Endodermal cell (in vitro differentiated cells): ENCODE measurements at regions not wholly inside any gene's neighbourhood (a gene's known extent, or its start where the extent isn't known, plus 50 kb on each side); places are given as distances from the start of the nearest gene placed in this dataset.

Experiments used
- DNase-seq: peaks from one replicate; pipeline ENCODE4 v3.0.0-alpha.2; 2017
- H3K27ac ChIP-seq: 2 replicates; pipeline ENCODE4 v1.5.1; 2013; ENCODE audit warnings: mild to moderate bottlenecking, low read depth, low read length, moderate library complexity
- H3K27me3 ChIP-seq: 2 replicates; pipeline ENCODE4 v1.6.1; 2013; ENCODE audit warnings: mild to moderate bottlenecking, low read length, moderate library complexity; ENCODE audit not compliant: insufficient read depth, control insufficient read depth, poor library complexity, severe bottlenecking
- H3K36me3 ChIP-seq: 2 replicates; pipeline ENCODE4 v1.7.0; 2013; ENCODE audit warnings: mild to moderate bottlenecking, low read length, moderate library complexity; ENCODE audit not compliant: control insufficient read depth, insufficient read depth
- H3K4me1 ChIP-seq: one replicate; pipeline ENCODE4 v1.7.0; 2013; ENCODE audit warnings: low read length; ENCODE audit not compliant: control insufficient read depth, insufficient read depth
- H3K4me3 ChIP-seq: 2 replicates; pipeline ENCODE4 v1.5.1; 2013; ENCODE audit warnings: mild to moderate bottlenecking, low read length, moderate library complexity
- H3K9ac ChIP-seq: 2 replicates; pipeline ENCODE4 v1.6.1; 2013; ENCODE audit warnings: mild to moderate bottlenecking, low read length, moderate library complexity; ENCODE audit not compliant: poor library complexity, severe bottlenecking; ENCODE audit errors: extremely low read depth
- H3K9me3 ChIP-seq: 2 replicates; pipeline ENCODE4 v1.6.1; 2013; ENCODE audit warnings: mild to moderate bottlenecking, low read length, moderate library complexity; ENCODE audit not compliant: control insufficient read depth
- H3K27ac Mint-ChIP-seq: 2 replicates; pipeline ENCODE4 v1.8.0; 2020; ENCODE audit warnings: mixed read lengths
- H3K27me3 Mint-ChIP-seq: 2 replicates; pipeline ENCODE4 v1.8.0; 2021; ENCODE audit warnings: mild to moderate bottlenecking, mixed read lengths; ENCODE audit not compliant: insufficient read depth
- H3K36me3 Mint-ChIP-seq: 2 replicates; pipeline ENCODE4 v1.8.0; 2020; ENCODE audit warnings: low read depth, mixed read lengths
- H3K4me1 Mint-ChIP-seq: 2 replicates; pipeline ENCODE4 v1.8.0; 2020; ENCODE audit warnings: mixed read lengths
- H3K4me3 Mint-ChIP-seq: 2 replicates; pipeline ENCODE4 v1.8.0; 2020; ENCODE audit warnings: mild to moderate bottlenecking, moderate library complexity, mixed read lengths
- H3K9me3 Mint-ChIP-seq: 2 replicates; pipeline ENCODE4 v1.8.0; 2020; ENCODE audit warnings: mild to moderate bottlenecking, mixed read lengths
- CTCF ChIP-seq: fragments of 200-600 bp; sonication (generic); conservative IDR thresholded peaks from 2 replicates; pipeline ENCODE4 v1.5.0; 2021; ENCODE audit warnings: antibody characterized with exemption, mild to moderate bottlenecking
- whole genome bisulfite sequencing, 2 experiments: methylation state at CpG; one replicate each; pipeline versions ENCODE4 v1.1.5 to v1.1.7; 2013; ENCODE audit warnings: missing lambda C conversion rate in 2 of 2, mixed read lengths in 1 of 2; ENCODE audit not compliant: insufficient coverage in 1 of 2, insufficient read length in 1 of 2; 5-methylcytosine and 5-hydroxymethylcytosine counted together

GRCh38 chr22:44394246-44395117, 81.7 kb upstream of the SHISAL1 start:
- Mint-ChIP-seq H3K9me3 (no peaks in the 10 kb centered on the region), H3K27me3 (no peaks in the 10 kb centered on the region), H3K36me3 (no peaks in the 10 kb centered on the region), H3K4me3 (no peak overlapping the region), H3K27ac (no peak overlapping the region), H3K4me1 (peaks cover 3% of the 10 kb centered on the region)
- no peaks in the 10 kb centered on the region for H3K9me3 ChIP-seq
- no peaks in the 10 kb centered on the region for H3K36me3 ChIP-seq
- no peak for TF ChIP-seq CTCF
- H3K27me3 ChIP-seq = no peaks in the 10 kb centered on the region
- 92 to 94% methylated on average over 22 of the region's 22 CpGs for WGBS, 2 experiments
- DNase-seq = peak; percentile 31
- no peaks in the 10 kb centered on the region for H3K4me1 ChIP-seq
- H3K4me3 ChIP-seq = no peak overlapping the region
- H3K9ac ChIP-seq = no peak overlapping the region
- no peak overlapping the region for H3K27ac ChIP-seq

- Mint-ChIP-seq H3K27me3 (no peaks in the 10 kb centered on the region), H3K4me3 (no peak overlapping the region), H3K36me3 (no peaks in the 10 kb centered on the region), H3K4me1 (peaks cover 3% of the 10 kb centered on the region), H3K9me3 (no peaks in the 10 kb centered on the region), H3K27ac (no peak overlapping the region)
- H3K36me3 ChIP-seq = no peaks in the 10 kb centered on the region
- no peak overlapping the region for H3K4me3 ChIP-seq
- H3K9ac ChIP-seq = no peak overlapping the region
- 48 to 69% methylated on average over 5 to 8 of the region's 8 CpGs for WGBS, 2 experiments
- no peaks in the 10 kb centered on the region for H3K4me1 ChIP-seq
- TF ChIP-seq CTCF = no peak
- H3K9me3 ChIP-seq = no peaks in the 10 kb centered on the region
- H3K27ac ChIP-seq = no peak overlapping the region
- DNase-seq = peak; percentile 40
- H3K27me3 ChIP-seq = no peaks in the 10 kb centered on the region
These were observed 80.3 kb upstream of the SHISAL1 start for GRCh38 chr22:44393066-44393465.

- no peaks in the 10 kb centered on the region for H3K36me3 ChIP-seq
- H3K4me1 ChIP-seq = no peaks in the 10 kb centered on the region
- no peaks in the 10 kb centered on the region for H3K36me3 Mint-ChIP-seq
- no peaks in the 10 kb centered on the region for H3K9me3 ChIP-seq
- no peak overlapping the region for H3K27ac Mint-ChIP-seq
- peak; percentile 45 for DNase-seq
- H3K9ac ChIP-seq = no peak overlapping the region
- H3K4me1 Mint-ChIP-seq = peaks cover 3% of the 10 kb centered on the region
- no peak for TF ChIP-seq CTCF
- no peak overlapping the region for H3K27ac ChIP-seq
- no peaks in the 10 kb centered on the region for H3K27me3 Mint-ChIP-seq
- H3K4me3 Mint-ChIP-seq = no peak overlapping the region
- H3K9me3 Mint-ChIP-seq = no peaks in the 10 kb centered on the region
- 0 to 62% methylated on average over 1 to 6 of the region's 6 CpGs for WGBS, 2 experiments
- no peaks in the 10 kb centered on the region for H3K27me3 ChIP-seq
- no peak overlapping the region for H3K4me3 ChIP-seq
These were observed 79.7 kb upstream of the SHISAL1 start for GRCh38 chr22:44392446-44392921.
